ENCODE measurements at regions not wholly inside any gene's neighbourhood (a gene's known extent, or its start where the extent isn't known, plus 50 kb on each side); places are given as distances from the start of the nearest gene placed in this dataset.

DNA sequence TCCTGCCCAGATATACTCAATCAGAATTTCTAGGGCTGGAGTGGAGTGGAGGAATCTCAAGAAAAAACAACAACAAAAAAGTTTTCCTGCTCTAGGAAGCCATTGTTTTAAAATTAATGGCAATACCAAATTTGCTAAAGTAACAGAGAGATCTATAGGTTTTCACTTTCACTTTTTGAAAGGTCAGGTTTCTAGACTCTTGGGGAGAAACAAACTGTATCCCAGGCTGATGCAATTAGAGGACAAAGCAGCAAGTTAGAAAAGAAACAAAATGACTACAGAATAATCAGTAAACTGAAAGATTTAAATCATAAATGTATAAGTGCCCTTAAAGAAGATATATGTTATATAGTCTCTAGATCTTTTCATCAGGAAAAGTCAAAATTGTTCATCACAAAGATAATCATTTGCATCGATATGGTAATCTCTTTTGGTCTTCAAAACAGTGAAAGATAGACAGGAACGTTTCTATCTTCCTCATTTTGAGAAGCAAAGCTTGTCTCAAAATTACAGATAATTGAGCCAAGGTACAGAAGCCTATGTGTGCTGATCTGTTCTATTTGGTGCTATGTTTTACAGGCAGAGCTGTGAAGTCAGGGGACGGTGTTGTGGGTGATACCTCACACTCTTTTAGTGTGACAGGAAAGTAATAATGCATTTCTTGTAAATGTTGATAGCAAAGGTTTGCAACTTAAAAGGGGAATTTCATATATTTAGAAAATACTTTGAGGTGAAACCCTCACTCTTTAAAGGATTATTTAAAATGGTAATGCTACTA, 1746.6 kb upstream of the C9orf72 start:
- ATAC-seq (no peak), FAIRE-seq (no peak), DNase-seq (ENCODE audit: low spot score) (no peak)
- 4% methylated on average over 3 of the region's 3 CpGs for WGBS (ENCODE audit: low lambda C conversion rate)
- Histone ChIP-seq H3K9me3 (ENCODE audit: low read length) (no peaks in the 10 kb centered on the region), H3K4me3 (replicated peaks in 1 of 3; ENCODE audit: insufficient read depth in 1 of 3, low read depth in 2 of 3, low read length in 3 of 3) (no peak overlapping the region), H3K9ac (ENCODE audit: insufficient read depth, low read depth, low read length) (no peak overlapping the region), H3K27me3 (ENCODE audit: control insufficient read depth in 1 of 2, insufficient read depth in 2 of 2, low read length in 2 of 2) (no peaks in the 10 kb centered on the region), H3K27ac (ENCODE audit: extremely low read length, insufficient read depth, low read length) (no peak overlapping the region), H4K20me1 (ENCODE audit: insufficient read depth, low read length) (no peaks in the 10 kb centered on the region), H3K79me2 (ENCODE audit: insufficient read depth, low read length) (no peaks in the 10 kb centered on the region), H3K4me1 (ENCODE audit: insufficient read depth, low read length) (no peaks in the 10 kb centered on the region), H3K36me3 (replicated peaks in 1 of 2; ENCODE audit: control insufficient read depth in 1 of 2, insufficient read depth in 2 of 2, low read length in 2 of 2) (no peaks in the 10 kb centered on the region), H3K4me2 (ENCODE audit: low read depth, low read length) (no peak overlapping the region), H2AFZ (ENCODE audit: low read length) (no peak overlapping the region)
- TF ChIP-seq, protein P1, sequence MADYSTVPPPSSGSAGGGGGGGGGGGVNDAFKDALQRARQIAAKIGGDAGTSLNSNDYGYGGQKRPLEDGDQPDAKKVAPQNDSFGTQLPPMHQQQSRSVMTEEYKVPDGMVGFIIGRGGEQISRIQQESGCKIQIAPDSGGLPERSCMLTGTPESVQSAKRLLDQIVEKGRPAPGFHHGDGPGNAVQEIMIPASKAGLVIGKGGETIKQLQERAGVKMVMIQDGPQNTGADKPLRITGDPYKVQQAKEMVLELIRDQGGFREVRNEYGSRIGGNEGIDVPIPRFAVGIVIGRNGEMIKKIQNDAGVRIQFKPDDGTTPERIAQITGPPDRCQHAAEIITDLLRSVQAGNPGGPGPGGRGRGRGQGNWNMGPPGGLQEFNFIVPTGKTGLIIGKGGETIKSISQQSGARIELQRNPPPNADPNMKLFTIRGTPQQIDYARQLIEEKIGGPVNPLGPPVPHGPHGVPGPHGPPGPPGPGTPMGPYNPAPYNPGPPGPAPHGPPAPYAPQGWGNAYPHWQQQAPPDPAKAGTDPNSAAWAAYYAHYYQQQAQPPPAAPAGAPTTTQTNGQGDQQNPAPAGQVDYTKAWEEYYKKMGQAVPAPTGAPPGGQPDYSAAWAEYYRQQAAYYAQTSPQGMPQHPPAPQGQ (CRISPR knock-in tag; IDR thresholded peaks at IDR 0.05; ENCODE audit: borderline replicate concordance): no peak
- TF ChIP-seq ZNF180 (CRISPR knock-in tag; IDR thresholded peaks at IDR 0.05; ENCODE audit: borderline replicate concordance, low read depth) (no peak), ZFP82 (CRISPR knock-in tag; IDR thresholded peaks at IDR 0.05; ENCODE audit: borderline replicate concordance) (no peak), JARID2 (CRISPR knock-in tag; IDR thresholded peaks at IDR 0.05; ENCODE audit: insufficient replicate concordance) (no peak), SPEN (CRISPR knock-in tag; IDR thresholded peaks at IDR 0.05; ENCODE audit: low read depth) (no peak), ZNF761 (CRISPR knock-in tag; conservative IDR thresholded peaks at IDR 0.05) (no peak), MZF1 (CRISPR knock-in tag; IDR thresholded peaks at IDR 0.05; ENCODE audit: borderline replicate concordance) (no peak), ZNF780A (CRISPR knock-in tag; IDR thresholded peaks at IDR 0.05) (no peak), NCOA1 (CRISPR knock-in tag; IDR thresholded peaks at IDR 0.05) (no peak), SCMH1 (CRISPR knock-in tag; IDR thresholded peaks at IDR 0.05; ENCODE audit: borderline replicate concordance) (no peak)
- TF ChIP-seq, protein P2, sequence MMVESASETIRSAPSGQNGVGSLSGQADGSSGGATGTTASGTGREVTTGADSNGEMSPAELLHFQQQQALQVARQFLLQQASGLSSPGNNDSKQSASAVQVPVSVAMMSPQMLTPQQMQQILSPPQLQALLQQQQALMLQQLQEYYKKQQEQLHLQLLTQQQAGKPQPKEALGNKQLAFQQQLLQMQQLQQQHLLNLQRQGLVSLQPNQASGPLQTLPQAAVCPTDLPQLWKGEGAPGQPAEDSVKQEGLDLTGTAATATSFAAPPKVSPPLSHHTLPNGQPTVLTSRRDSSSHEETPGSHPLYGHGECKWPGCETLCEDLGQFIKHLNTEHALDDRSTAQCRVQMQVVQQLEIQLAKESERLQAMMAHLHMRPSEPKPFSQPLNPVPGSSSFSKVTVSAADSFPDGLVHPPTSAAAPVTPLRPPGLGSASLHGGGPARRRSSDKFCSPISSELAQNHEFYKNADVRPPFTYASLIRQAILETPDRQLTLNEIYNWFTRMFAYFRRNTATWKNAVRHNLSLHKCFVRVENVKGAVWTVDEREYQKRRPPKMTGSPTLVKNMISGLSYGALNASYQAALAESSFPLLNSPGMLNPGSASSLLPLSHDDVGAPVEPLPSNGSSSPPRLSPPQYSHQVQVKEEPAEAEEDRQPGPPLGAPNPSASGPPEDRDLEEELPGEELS (CRISPR knock-in tag; IDR thresholded peaks at IDR 0.05): no peak
- TF ChIP-seq, protein P3, sequence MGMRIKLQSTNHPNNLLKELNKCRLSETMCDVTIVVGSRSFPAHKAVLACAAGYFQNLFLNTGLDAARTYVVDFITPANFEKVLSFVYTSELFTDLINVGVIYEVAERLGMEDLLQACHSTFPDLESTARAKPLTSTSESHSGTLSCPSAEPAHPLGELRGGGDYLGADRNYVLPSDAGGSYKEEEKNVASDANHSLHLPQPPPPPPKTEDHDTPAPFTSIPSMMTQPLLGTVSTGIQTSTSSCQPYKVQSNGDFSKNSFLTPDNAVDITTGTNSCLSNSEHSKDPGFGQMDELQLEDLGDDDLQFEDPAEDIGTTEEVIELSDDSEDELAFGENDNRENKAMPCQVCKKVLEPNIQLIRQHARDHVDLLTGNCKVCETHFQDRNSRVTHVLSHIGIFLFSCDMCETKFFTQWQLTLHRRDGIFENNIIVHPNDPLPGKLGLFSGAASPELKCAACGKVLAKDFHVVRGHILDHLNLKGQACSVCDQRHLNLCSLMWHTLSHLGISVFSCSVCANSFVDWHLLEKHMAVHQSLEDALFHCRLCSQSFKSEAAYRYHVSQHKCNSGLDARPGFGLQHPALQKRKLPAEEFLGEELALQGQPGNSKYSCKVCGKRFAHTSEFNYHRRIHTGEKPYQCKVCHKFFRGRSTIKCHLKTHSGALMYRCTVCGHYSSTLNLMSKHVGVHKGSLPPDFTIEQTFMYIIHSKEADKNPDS (CRISPR knock-in tag; IDR thresholded peaks at IDR 0.05): no peak
- POLR2A ChIA-PET: no interaction called here
- CTCF ChIA-PET (ENCODE audit: low intra/inter-chr PET ratio, low total read pairs): no interaction called here
- no TSS peak for BruUV-seq (replicated peaks)
- in situ Hi-C loops (cut with HindIII; ENCODE audit: extremely low pct_ligation_motif_present, low pct_unique_long_range_greater_than_20kb): no loop called here
- intact Hi-C loops (cut with micrococcal nuclease; ENCODE audit: unreplicated experiment): no loop called here
